GM12878 (cell line): ENCODE measurements at regions not wholly inside any gene's neighbourhood (a gene's known extent, or its start where the extent isn't known, plus 50 kb on each side); places are given as distances from the start of the nearest gene placed in this dataset.

Source experiments
- CBX3 ChIP-seq: fragments of 200-600 bp; sonication (generic); IDR thresholded peaks from 2 replicates; pipeline ENCODE4 v1.6.1; 2016; ENCODE audit warnings: low read depth, borderline replicate concordance
- CEBPB ChIP-seq, 2 experiments: fragments of 150-350 bp in 1 of 2; IDR thresholded peaks; 2 replicates each; pipeline ENCODE4 v1.6.1; 2012 to 2014; ENCODE audit warnings: low read depth in 2 of 2, low read length in 2 of 2, borderline replicate concordance in 1 of 2, inconsistent platforms in 1 of 2
- EED ChIP-seq: sonication (generic); IDR thresholded peaks from 2 replicates; pipeline ENCODE4 v1.6.1; 2016; ENCODE audit warnings: antibody characterized with exemption, low read depth
- FOXM1 ChIP-seq: IDR thresholded peaks from 2 replicates; pipeline ENCODE4 v1.6.1; 2012; ENCODE audit warnings: low read depth, mild to moderate bottlenecking, inconsistent platforms, low read length, moderate library complexity
- IKZF1 ChIP-seq: fragments of 450-650 bp; conservative IDR thresholded peaks from 2 replicates; pipeline ENCODE4 v1.6.1; 2017; ENCODE audit warnings: antibody characterized with exemption, mild to moderate bottlenecking
- NKRF ChIP-seq: fragments of 450-650 bp; conservative IDR thresholded peaks from 2 replicates; pipeline ENCODE4 v1.6.1; 2017; ENCODE audit warnings: mild to moderate bottlenecking, moderate library complexity
- PML ChIP-seq: IDR thresholded peaks from 2 replicates; pipeline ENCODE4 v1.6.1; 2012; ENCODE audit warnings: low read length, inconsistent platforms
- RAD21 ChIP-seq: IDR thresholded peaks from 2 replicates; pipeline ENCODE4 v1.6.1; 2011; ENCODE audit warnings: mild to moderate bottlenecking, low read depth, low read length, moderate library complexity; ENCODE audit not compliant: insufficient read depth
- RFX5 ChIP-seq: IDR thresholded peaks from 2 replicates; pipeline ENCODE4 v1.6.1; 2011; ENCODE audit warnings: low read depth, low read length, improper control_type of control experiment
- RUNX3 ChIP-seq: IDR thresholded peaks from 2 replicates; pipeline ENCODE4 v1.6.1; 2012; ENCODE audit warnings: low read length, inconsistent platforms
- SMAD1 ChIP-seq: fragments of 450-650 bp; IDR thresholded peaks from 2 replicates; pipeline ENCODE4 v1.6.1; 2018; ENCODE audit warnings: mild to moderate bottlenecking, low read depth; ENCODE audit not compliant: partially characterized antibody
- SPI1 ChIP-seq: IDR thresholded peaks from 2 replicates; pipeline ENCODE4 v1.6.1; 2011; ENCODE audit warnings: low read depth, mild to moderate bottlenecking, low read length, moderate library complexity, borderline replicate concordance; ENCODE audit not compliant: insufficient read depth
- SUPT20H ChIP-seq: IDR thresholded peaks from 2 replicates; pipeline ENCODE4 v1.6.1; 2011; ENCODE audit warnings: low read depth, mild to moderate bottlenecking, low read length, moderate library complexity, borderline replicate concordance; ENCODE audit not compliant: control insufficient read depth
- USF2 ChIP-seq: IDR thresholded peaks from 2 replicates; pipeline ENCODE4 v1.6.1; 2011; ENCODE audit warnings: low read depth, low read length, improper control_type of control experiment, borderline replicate concordance
- ZNF622 ChIP-seq: fragments of 450-650 bp; IDR thresholded peaks from 2 replicates; pipeline ENCODE4 v1.6.1; 2017; ENCODE audit warnings: mild to moderate bottlenecking, inconsistent platforms
- TF ChIP-seq, protein P1 (sequence below): IDR thresholded peaks from 2 replicates; pipeline ENCODE4 v1.6.1; 2012; ENCODE audit warnings: low read length, inconsistent platforms
- TF ChIP-seq, protein P2 (sequence below): IDR thresholded peaks from 2 replicates; pipeline ENCODE4 v1.6.1; 2012; ENCODE audit warnings: improper control_type of control experiment, low read depth, low read length; ENCODE audit not compliant: insufficient replicate concordance
- TF ChIP-seq, protein P3 (sequence below): IDR thresholded peaks from 2 replicates; pipeline ENCODE4 v1.6.1; 2012; ENCODE audit warnings: low read depth, low read length, improper control_type of control experiment

DNA sequence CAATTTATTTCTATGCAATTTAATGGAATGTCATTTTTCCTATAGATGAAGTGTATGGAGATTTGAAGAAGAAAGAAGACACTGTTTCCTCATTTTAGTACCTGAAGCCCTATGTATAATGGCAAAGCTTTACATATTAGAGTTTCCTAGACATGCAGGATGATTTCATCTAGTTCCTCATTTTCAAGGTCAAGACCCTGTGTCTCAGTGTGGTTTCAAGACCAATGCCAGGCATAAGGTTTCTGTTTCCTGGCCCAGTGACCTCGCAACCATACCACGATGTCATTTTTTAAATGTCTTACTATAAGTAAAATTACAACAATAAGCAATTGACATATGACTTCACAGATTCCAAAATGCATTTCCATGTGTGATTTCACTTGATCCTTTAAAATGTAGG, 336.5 kb upstream of the PRKCQ start (continued):
- TF ChIP-seq, protein P1, sequence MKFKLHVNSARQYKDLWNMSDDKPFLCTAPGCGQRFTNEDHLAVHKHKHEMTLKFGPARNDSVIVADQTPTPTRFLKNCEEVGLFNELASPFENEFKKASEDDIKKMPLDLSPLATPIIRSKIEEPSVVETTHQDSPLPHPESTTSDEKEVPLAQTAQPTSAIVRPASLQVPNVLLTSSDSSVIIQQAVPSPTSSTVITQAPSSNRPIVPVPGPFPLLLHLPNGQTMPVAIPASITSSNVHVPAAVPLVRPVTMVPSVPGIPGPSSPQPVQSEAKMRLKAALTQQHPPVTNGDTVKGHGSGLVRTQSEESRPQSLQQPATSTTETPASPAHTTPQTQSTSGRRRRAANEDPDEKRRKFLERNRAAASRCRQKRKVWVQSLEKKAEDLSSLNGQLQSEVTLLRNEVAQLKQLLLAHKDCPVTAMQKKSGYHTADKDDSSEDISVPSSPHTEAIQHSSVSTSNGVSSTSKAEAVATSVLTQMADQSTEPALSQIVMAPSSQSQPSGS, result no peak
- TF ChIP-seq, protein P2, sequence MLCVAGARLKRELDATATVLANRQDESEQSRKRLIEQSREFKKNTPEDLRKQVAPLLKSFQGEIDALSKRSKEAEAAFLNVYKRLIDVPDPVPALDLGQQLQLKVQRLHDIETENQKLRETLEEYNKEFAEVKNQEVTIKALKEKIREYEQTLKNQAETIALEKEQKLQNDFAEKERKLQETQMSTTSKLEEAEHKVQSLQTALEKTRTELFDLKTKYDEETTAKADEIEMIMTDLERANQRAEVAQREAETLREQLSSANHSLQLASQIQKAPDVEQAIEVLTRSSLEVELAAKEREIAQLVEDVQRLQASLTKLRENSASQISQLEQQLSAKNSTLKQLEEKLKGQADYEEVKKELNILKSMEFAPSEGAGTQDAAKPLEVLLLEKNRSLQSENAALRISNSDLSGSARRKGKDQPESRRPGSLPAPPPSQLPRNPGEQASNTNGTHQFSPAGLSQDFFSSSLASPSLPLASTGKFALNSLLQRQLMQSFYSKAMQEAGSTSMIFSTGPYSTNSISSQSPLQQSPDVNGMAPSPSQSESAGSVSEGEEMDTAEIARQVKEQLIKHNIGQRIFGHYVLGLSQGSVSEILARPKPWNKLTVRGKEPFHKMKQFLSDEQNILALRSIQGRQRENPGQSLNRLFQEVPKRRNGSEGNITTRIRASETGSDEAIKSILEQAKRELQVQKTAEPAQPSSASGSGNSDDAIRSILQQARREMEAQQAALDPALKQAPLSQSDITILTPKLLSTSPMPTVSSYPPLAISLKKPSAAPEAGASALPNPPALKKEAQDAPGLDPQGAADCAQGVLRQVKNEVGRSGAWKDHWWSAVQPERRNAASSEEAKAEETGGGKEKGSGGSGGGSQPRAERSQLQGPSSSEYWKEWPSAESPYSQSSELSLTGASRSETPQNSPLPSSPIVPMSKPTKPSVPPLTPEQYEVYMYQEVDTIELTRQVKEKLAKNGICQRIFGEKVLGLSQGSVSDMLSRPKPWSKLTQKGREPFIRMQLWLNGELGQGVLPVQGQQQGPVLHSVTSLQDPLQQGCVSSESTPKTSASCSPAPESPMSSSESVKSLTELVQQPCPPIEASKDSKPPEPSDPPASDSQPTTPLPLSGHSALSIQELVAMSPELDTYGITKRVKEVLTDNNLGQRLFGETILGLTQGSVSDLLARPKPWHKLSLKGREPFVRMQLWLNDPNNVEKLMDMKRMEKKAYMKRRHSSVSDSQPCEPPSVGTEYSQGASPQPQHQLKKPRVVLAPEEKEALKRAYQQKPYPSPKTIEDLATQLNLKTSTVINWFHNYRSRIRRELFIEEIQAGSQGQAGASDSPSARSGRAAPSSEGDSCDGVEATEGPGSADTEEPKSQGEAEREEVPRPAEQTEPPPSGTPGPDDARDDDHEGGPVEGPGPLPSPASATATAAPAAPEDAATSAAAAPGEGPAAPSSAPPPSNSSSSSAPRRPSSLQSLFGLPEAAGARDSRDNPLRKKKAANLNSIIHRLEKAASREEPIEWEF, result no peak
- TF ChIP-seq, protein P3, sequence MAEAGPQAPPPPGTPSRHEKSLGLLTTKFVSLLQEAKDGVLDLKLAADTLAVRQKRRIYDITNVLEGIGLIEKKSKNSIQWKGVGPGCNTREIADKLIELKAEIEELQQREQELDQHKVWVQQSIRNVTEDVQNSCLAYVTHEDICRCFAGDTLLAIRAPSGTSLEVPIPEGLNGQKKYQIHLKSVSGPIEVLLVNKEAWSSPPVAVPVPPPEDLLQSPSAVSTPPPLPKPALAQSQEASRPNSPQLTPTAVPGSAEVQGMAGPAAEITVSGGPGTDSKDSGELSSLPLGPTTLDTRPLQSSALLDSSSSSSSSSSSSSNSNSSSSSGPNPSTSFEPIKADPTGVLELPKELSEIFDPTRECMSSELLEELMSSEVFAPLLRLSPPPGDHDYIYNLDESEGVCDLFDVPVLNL, result no peak
- TF ChIP-seq RAD21 (no peak), ZNF622 (no peak), RUNX3 (peak; percentile 30; the same call in 1 of the 2 replicates), SMAD1 (no peak), USF2 (no peak), CBX3 (no peak), SUPT20H (no peak), SPI1 (0 out of 2 replicates have a peak, but pooled peaks have one; percentile 21), EED (no peak), IKZF1 (no peak), CEBPB (IDR thresholded peaks at IDR 0.05; ENCODE audit: borderline replicate concordance in 1 of 2, low read depth in 2 of 2, low read length in 2 of 2) (no peak), PML (no peak), RFX5 (no peak), FOXM1 (no peak), NKRF (no peak)
